HG03439 (cell line): ENCODE measurements at regions not wholly inside any gene's neighbourhood (a gene's known extent, or its start where the extent isn't known, plus 50 kb on each side); places are given as distances from the start of the nearest gene placed in this dataset.

Experiments
- ATAC-seq: cut with Tn5 transposase; IDR thresholded peaks from one replicate; pipeline ENCODE4 v1.9.1; 2021; ENCODE audit warnings: mild to moderate bottlenecking, moderate library complexity; ENCODE audit not compliant: unreplicated experiment

DNA sequence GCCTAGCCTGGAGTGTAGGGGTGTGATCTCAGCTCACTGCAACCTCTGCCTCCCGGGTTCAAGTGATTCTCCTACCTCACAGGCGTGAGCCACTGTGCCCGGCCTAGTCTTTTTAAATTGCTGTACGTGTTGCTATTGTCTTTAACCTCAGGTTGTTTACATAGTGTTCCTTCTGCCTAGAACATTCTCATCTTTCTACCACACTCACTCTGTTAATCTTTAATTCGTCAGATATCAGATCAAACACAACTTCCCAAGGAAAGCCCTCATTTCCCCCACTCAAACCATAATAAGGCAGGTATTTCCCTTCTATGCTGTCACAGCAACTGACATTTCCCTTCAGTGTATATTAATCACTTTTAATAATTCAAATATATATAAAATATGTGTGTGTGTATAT is 1310.0 kb upstream of the C9orf72 start:
- ATAC-seq = no peak

GRCh38 chr9:28887188-28887884 is 1314.1 kb upstream of the C9orf72 start:
- ATAC-seq = no peak

DNA sequence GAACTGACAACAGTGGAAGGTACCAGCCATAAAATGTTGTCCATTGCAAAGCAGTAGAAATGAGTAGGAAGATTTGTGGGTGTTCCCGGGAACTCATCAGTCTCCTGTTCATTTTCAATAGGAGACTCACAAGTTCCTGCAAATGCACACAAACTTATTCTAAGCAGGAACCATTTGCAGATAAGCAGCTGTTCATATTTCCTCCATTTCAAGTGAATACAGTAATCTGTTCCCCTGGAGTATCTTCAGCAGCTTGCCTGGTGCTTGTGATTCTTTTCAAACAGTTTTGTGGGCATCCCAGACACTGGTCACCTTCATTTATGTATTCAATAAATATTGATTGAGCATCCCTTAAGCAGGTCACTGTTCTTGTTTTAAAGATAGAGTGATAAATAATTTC is 1315.5 kb upstream of the C9orf72 start:
- no peak for ATAC-seq

GRCh38 chr9:28892538-28892937 is 1319.3 kb upstream of the C9orf72 start:
- ATAC-seq = no peak

DNA sequence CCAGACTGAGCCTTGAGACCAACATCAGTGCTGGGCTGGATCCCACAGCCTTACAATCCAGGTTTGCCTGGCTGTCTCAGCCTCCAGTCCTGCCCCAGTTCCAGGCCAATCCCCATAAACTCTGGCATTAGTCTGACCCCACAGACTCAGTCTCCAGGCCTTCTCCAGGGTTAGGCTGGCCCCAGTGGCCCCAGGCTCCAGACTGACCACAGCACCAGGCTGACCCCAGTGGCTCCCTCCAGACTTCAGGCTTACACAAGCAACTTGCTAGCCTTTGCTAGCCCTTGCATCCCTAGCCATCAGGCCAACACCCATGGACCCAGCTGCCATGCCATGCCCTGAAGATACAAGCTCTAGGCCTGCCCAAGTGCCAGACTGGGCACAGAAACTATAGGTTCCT is 1326.0 kb upstream of the C9orf72 start:
- no peak for ATAC-seq

DNA sequence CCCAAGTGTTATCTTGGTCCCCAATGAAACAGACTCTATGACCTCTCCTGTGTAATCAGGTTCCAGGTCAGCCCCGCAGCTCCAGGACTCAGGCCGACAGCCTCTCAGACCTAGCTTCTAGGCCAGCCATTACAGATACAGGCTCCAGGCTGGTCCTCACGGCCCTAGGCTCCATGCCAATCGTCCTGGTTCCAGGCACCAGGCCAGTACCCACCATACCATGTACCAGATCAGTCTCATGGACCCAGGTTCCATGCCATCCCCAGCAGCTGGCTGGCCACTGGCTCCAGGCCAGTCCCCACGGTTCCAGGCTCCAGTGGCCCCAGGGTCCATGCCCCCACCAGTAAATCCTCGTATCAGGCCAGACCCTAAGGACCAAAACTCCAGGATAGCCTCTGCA is 1326.6 kb upstream of the C9orf72 start:
- ATAC-seq = no peak

DNA sequence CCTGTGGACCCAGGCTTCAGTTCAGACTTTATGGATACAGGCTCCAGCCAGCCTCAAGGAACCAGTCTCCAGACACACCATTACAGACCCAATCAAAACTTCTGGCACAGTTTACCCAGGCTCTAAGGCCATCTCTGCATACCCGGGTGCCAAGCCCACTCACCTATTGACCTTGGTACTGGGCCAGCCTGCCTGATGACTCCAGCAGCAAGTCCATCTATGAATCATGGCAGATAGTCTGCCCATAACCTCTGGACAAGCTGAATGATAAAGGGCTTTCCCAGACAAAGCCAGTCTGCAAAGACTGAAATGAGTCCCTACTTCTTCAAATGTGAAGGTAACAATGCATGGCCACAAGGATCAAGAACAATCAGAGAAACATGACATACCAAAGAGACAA is 1327.1 kb upstream of the C9orf72 start:
- ATAC-seq = no peak

DNA sequence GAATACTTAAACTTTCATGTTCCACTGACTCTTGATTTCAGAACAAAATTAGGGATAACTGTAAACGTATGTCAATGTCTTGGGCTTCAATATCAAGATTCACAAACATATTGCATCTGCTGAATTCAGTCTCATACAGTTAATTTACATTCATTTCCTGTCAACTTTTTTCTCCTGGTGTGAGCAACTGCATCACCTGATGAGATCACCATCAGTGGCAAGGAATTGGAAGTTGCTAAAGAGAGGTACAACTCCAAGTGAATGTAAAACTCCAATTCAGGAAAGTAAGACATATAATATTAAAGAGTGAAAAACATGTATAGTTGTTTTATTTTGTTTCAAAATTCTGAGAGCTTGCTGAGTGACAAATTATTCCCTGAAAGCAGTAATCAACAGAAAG is 1336.2 kb upstream of the C9orf72 start:
- ATAC-seq = no peak

GRCh38 chr9:28912621-28913020 is 1339.3 kb upstream of the C9orf72 start:
- ATAC-seq = no peak

DNA sequence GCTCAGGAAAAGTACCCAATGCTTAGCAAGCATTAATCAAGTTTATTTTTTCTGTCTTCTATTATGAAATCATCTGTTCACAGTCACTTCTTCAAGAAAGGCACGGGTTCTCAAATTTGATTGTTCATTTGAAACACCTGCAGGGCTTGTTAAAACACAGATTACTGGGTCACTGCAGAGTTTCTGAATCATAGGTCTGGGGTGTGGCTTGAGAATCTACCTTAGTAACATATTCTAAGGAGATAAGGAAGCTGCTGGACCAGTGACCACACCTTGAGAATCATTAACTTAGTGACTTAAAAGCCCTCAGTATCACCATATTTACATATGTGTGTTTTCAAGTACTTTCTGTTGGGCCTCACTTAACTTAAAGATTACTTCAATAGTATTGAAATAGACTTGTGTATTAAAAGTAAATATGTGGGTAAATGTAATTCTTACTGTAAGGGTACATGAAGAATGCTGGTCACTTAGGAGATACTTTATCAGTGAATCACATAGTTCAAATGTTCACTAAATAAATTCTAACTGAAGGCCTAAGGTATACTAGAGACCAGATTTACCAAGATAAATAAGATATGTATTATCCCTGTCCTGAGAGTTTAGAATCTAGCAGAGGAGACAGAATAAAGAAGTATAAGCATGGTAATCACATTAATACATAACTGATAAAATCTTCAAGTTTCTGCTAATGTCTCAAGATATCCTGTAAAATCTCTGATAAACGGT is 1342.1 kb upstream of the C9orf72 start:
- no peak for ATAC-seq

GRCh38 chr9:28916348-28916747 is 1343.1 kb upstream of the C9orf72 start:
- ATAC-seq = no peak

DNA sequence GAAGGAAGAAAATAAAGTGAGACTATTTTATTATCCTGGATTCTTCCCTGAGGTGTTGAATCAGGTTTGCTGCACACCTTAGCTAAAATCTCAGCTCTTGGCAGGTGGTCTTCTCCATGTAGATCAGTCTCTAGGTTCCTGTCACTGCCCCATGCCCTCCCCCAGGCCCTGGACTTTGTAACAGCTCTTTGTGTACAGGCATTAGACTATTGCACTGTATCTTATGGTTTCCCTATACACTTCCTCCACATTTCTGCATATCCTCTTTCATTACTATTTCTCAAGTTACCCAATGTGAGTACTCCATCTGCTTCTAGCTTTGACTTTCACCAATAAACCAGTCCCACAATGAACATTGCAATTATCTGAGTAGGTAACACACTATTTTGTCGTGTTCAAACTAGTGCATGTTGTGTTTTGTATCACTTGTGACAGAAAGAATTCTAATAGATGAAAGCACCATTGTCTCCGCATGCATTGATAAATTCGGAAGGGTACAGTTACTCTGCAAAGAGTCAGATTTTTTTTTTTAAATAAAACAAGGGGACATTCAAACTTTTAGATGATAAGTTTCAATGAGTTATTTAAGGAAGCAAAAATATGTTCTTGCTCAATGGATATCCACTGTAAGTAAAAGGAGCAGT is 1348.7 kb upstream of the C9orf72 start:
- no peak for ATAC-seq

DNA sequence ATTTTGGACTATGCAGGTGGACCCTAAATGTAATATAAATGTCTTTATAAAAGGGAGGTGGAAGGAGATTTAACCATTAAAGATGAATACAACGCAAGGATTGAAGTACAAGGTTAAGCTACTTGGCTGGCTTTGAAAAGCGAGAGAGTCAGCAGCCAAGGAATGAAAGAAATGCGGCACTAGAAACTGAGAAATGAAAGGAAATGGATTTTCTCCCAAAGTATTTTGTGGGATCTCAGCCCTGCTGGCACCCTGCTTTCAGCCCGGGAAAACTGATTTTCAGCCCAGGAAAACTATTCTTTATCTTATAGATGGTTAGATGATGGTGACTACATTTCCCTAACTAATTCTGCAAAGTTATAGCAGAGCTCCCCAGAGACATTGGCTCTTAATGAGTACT is 1349.6 kb upstream of the C9orf72 start:
- ATAC-seq = no peak

DNA sequence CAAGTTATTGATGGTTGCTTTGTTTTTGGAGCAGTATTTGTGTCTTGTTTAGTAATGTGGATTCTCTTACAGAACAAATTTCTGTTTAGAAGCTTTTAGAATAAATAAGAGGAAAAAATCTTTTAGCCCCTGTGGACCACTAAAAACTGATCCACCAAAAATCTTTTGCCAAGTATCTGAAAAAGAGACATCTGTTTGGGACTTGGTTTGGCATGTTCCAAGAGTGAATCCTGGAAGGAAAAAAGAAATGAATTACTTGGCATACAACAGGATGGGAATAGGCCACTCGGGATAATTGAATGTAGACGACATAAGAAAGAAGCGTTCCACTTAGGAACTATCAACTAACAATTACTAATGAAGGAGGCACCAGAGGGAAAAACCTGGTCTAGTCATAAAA is 1350.1 kb upstream of the C9orf72 start:
- ATAC-seq = no peak

DNA sequence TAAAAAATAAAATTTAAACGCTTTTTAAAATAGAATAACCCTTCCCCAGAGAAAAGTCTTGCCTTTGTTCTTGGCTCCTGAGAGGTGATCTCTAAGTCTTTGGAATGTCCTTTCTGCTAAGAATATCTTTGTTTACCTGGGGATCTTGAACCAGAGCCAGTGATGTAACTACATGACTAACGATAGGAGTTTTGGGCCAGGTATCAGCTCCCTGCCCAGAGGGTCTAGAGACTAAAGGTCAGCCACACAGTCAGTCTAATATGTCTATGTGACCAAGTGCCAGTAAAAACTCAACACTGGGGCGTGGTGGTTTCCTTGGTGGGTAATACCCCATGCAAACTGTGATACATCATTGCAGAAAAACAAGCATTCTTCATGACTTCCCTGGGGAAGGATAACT is 1351.9 kb upstream of the C9orf72 start:
- ATAC-seq = no peak

DNA sequence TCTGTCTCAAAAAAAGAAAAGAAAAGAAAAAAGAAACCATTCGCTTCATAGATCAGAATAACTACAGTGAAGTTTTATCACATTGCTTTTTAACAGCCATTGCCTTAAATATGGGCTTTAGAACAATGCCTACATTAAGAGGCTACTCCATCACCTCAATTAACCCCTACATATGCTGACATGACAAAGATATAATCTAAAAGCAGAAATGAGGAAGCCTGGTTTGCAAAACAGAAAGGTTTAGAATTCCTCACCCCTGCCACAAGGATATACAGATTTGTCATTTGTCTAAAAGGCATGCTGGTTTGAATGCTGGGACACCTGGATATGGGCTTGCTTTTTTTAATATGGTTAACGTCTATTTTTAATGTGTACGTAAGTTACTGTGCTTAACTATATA is 1353.0 kb upstream of the C9orf72 start:
- no peak for ATAC-seq

GRCh38 chr9:28927691-28928090 is 1354.4 kb upstream of the C9orf72 start:
- no peak for ATAC-seq

DNA sequence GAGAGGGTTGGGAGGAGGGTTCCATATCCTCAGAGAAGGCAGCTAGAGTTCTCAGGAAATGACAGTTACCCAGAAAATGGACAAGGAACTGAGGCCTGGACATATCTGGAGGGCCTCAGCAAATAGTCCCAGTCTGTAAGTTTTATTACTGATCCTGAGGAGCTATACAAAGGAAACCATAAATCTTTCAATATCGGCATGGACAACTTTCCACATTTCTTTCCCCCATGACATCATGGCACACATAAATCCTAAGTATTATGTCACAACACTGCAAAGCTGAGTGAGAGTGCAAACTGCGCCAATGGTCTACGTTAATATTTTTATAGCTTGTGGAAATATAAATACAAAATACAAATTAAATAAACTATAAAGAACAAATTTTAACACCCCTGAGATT is 1356.2 kb upstream of the C9orf72 start:
- no peak for ATAC-seq

GRCh38 chr9:28930766-28931165 is 1357.5 kb upstream of the C9orf72 start:
- ATAC-seq = no peak

DNA sequence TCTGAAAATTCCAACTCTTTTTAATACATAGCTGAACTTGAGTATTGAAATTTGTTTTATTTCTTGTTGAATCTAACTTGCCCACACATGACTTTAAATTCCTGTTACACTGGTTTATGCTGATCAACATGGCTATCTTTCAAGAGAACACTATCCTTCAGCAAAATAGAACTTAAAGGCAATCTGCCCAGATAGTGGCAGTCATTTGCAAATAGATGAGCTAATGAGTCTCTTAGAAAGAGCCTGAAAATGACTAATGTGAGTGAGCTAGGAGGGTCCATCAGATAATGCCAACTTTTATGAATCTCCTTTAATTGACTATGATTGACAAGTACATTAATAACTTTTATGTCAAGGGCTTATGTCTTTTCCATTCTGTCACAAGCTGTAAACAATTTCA is 1360.8 kb upstream of the C9orf72 start:
- no peak for ATAC-seq

DNA sequence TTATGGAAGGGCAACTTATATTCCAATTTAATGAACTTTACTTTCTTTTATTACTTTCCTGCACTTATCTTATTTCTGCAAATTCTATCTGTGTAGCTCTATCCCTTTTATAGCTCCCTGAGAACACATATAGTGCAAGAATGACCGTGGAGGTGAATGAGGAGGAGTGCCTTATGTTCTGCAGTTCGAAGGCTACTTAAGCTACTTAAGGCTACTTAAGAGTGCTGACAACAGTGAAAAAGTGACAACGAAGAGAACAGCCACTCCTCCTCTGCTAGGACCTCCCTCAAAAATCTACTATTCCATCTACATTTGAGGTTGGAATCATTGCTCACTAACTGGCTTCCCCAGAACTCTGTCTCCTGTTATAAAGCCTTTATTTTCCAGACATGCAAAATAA is 1365.7 kb upstream of the C9orf72 start:
- ATAC-seq = no peak

DNA sequence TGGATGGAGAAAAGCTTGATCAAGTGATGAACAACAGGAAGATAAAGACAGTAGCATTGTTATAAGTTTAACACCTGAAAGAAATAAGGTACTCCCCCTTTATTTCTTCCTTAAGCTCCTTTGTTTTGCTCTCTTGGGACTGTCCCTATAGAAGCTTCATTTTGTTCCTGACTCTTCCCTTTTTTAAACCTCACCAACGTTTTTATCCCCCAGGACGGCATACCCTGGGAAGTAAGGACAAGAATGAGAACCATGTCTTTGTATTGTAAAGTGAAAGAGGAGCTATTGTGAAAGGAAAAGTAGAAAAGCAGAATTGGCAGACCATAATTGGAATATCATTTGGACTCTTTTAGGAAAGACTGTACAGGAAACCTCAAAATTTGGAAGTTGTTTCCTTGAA is 1368.6 kb upstream of the C9orf72 start:
- no peak for ATAC-seq
